BJ (cell line): ENCODE measurements at regions not wholly inside any gene's neighbourhood (a gene's known extent, or its start where the extent isn't known, plus 50 kb on each side); places are given as distances from the start of the nearest gene placed in this dataset.

Experiments used
- CTCF ChIA-PET: fragments of 350-600 bp; formaldehyde crosslinking; extraction: SDS; loops from one replicate; lab custom pipeline; 2021; ENCODE audit warnings: antibody characterized with exemption, inconsistent platforms; lab: Yijun Ruan, JAX
- POLR2A ChIA-PET: fragments of 300-600 bp; sonication (Branson Sonifier 250); formaldehyde crosslinking; extraction: SDS; loops from one replicate; lab custom pipeline; 2021; ENCODE audit warnings: antibody characterized with exemption; lab: Charles Lee
- DNase-seq: peaks from one replicate; pipeline ENCODE4 v3.0.0-alpha.2; 2011; ENCODE audit warnings: low read depth
- H3K27me3 ChIP-seq: 2 replicates; pipeline ENCODE4 v1.6.0; 2011; ENCODE audit warnings: low read length; ENCODE audit not compliant: control insufficient read depth, insufficient read depth
- H3K36me3 ChIP-seq: 2 replicates; pipeline ENCODE4 v1.5.1; 2011; ENCODE audit warnings: low read length; ENCODE audit not compliant: control insufficient read depth, insufficient read depth
- H3K4me3 ChIP-seq: 2 replicates; pipeline ENCODE4 v1.5.1; 2011; ENCODE audit warnings: low read depth, mild to moderate bottlenecking, control low read depth, low read length
- CTCF ChIP-seq: IDR thresholded peaks from 2 replicates; pipeline ENCODE4 v1.5.1; 2011; ENCODE audit warnings: low read depth, mild to moderate bottlenecking, control low read depth, inconsistent platforms, low read length, moderate library complexity; ENCODE audit not compliant: insufficient read depth

GRCh38 chr3:31275583-31275982, 257.1 kb upstream of the STT3B start:
- Histone ChIP-seq H3K27me3 (no peaks in the 10 kb centered on the region), H3K36me3 (no peaks in the 10 kb centered on the region), H3K4me3 (no peak overlapping the region)
- no peak for DNase-seq
- POLR2A ChIA-PET, result no interaction called here
- TF ChIP-seq CTCF, result no peak
- CTCF ChIA-PET, result no interaction called here

DNA sequence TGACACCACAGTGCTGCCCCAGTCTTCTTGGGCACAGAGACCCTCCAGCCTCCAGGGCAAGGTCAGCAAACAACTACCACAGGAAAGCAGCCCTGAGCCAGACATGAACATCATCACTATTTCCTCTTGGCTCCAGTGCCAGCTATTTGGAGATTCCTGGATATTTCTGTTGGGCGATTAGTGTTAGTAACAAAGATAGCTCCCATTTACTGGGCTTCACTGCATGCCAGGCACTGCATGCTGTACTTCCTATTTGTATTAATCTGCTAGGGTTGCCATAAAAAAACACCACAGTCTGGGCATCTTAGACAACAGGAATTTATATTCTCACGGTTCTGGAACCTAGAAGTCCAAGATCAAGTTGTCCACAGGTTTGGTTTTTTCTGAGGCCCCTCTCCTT, 255.1 kb upstream of the STT3B start:
- H3K4me3 ChIP-seq, result no peak overlapping the region
- H3K27me3 ChIP-seq, result no peaks in the 10 kb centered on the region
- no peak for DNase-seq
- no peak for TF ChIP-seq CTCF
- H3K36me3 ChIP-seq, result no peaks in the 10 kb centered on the region
- POLR2A ChIA-PET, result no interaction called here
- CTCF ChIA-PET, result no interaction called here

DNA sequence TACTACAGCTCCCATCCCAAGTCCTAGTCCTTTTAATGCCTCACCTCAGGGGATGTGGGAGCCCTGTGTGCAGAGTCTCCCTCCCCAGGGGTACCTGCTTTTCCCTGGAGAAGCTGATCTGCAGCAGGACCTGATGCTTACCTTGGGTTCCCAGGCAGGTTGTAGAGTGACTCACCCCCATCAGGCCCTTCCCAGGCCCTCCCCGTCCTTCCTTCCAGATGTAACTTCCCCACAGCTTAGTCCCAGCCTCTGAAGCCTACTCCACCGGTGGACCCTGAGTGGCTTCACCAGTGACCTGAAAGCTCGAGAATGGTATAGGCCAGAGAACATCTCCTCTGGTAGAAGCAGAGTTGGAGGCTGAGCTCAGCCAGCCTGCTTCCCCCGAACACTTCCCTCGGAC, 254.2 kb upstream of the STT3B start:
- Histone ChIP-seq H3K4me3 (no peak overlapping the region), H3K36me3 (no peaks in the 10 kb centered on the region), H3K27me3 (no peaks in the 10 kb centered on the region)
- no peak for DNase-seq
- ChIA-PET POLR2A (no interaction called here), CTCF (interaction anchor here (0.5 to 1.5 kb wide), 2 partner anchors 19 to 964 kb away, joined by 3 to 4 read pairs; no protein-coding TSS in a partner anchor)
- no peak for TF ChIP-seq CTCF

DNA sequence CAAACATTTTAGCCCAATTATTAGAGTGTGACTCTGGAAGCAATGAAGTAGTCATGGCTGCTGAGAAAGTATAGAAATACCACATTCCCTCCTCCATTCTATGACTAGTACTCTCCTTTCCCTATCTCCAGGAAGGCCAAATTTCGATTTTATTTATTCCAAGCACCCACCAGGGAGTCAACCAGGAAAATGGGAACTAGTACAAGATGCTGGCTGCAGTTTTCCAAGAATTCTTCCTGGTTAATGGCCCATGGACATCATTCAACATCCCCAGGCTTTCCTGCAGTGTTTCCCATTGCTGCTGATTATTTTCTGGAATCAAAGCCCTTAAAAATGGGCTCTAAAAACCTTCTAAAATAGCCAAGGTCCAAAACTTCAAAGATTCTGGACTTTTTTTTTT, 247.9 kb upstream of the STT3B start:
- DNase-seq, result no peak
- CTCF ChIA-PET, result interaction anchor here (0.6 to 1.0 kb wide), 2 partner anchors 9 to 30 kb away, joined by 3 to 4 read pairs; no protein-coding TSS in a partner anchor

DNA sequence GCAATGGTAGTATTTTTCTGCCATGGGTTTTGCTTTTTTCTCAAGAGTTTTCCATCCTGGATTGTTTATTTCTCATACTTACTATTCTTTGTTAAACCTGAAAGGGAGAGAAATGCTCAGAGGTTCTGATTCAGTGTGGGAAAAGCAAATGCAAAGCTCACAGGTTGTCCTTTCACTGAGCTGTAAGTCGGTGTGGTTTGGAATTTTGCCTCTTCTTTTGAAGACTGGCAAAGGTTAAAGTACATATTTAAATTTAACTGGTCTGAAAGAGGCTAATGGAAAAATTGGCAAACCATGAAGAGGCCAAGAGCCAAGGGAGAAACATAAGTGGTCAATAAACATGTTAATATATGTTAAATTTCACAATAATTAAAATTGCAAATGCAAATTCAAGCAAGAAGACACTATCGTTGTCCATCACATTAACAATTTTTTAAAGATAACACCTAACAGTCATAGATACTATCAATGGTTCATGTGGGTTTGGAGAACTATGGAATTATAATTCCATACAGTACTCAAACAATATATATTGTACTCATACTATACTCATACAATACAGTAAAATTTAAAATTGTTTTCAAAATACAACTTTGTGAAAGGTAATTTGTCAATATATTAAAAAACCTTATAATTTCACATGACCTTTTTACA, 246.8 kb upstream of the STT3B start:
- POLR2A ChIA-PET, result no interaction called here
- CTCF ChIA-PET, result no interaction called here
- DNase-seq, result no peak
- Histone ChIP-seq H3K4me3 (no peak overlapping the region), H3K36me3 (no peaks in the 10 kb centered on the region), H3K27me3 (no peaks in the 10 kb centered on the region)
- no peak for TF ChIP-seq CTCF

More for the DNA sequence above, 247.9 kb upstream of the STT3B start:
- Histone ChIP-seq H3K36me3 (no peaks in the 10 kb centered on the region), H3K27me3 (no peaks in the 10 kb centered on the region), H3K4me3 (no peak overlapping the region)
- no peak for TF ChIP-seq CTCF
- POLR2A ChIA-PET, result no interaction called here
